Fibroblast of lung (primary cell): ENCODE measurements at regions not wholly inside any gene's neighbourhood (a gene's known extent, or its start where the extent isn't known, plus 50 kb on each side); places are given as distances from the start of the nearest gene placed in this dataset.

Experiments used
- EZH2 ChIP-seq: IDR thresholded peaks from 2 replicates; pipeline ENCODE4 v1.5.1; 2012; ENCODE audit warnings: low read length, control low read depth, mild to moderate bottlenecking; ENCODE audit errors: missing control alignments
- TF ChIP-seq, protein P1 (sequence below), 2 donors: IDR thresholded peaks in 1 of 2; conservative IDR thresholded peaks in 1 of 2; 1 replicate in 1 of 2; 2 replicates in 1 of 2; pipeline ENCODE4 v1.5.1; 2011 to 2012; ENCODE audit warnings: low read length in 2 of 2, control low read depth in 1 of 2, inconsistent platforms in 1 of 2, low read depth in 1 of 2, mild to moderate bottlenecking in 1 of 2

DNA sequence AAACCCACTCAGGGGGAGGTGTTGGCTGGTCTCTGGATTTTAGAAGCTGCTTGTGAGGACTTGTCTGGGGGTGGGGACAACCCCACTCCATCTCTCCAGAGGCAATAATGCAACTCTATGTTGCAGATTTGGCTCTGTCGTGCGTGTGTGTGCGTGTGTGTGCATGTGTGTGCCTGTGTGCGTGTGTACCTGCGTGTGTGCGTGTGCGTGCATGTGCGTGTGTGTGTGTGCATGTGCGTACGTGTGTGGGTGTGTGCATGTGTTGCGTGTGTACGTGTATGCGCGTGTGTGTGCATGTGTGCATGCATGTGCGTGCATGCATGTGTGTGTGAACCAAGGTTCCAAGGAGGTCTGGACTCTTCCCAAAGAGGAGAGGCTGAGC lies 120.4 kb upstream of the LHX1 start:
- TF ChIP-seq, protein P1, sequence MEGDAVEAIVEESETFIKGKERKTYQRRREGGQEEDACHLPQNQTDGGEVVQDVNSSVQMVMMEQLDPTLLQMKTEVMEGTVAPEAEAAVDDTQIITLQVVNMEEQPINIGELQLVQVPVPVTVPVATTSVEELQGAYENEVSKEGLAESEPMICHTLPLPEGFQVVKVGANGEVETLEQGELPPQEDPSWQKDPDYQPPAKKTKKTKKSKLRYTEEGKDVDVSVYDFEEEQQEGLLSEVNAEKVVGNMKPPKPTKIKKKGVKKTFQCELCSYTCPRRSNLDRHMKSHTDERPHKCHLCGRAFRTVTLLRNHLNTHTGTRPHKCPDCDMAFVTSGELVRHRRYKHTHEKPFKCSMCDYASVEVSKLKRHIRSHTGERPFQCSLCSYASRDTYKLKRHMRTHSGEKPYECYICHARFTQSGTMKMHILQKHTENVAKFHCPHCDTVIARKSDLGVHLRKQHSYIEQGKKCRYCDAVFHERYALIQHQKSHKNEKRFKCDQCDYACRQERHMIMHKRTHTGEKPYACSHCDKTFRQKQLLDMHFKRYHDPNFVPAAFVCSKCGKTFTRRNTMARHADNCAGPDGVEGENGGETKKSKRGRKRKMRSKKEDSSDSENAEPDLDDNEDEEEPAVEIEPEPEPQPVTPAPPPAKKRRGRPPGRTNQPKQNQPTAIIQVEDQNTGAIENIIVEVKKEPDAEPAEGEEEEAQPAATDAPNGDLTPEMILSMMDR (conservative IDR thresholded peaks at IDR 0.05 in 1 of 2, IDR thresholded peaks at IDR 0.05 in 1 of 2; ENCODE audit: low read depth in 1 of 2, low read length in 2 of 2) = no peak
- no peak for TF ChIP-seq EZH2
